GM18907 (cell line): ENCODE measurements at regions not wholly inside any gene's neighbourhood (a gene's known extent, or its start where the extent isn't known, plus 50 kb on each side); places are given as distances from the start of the nearest gene placed in this dataset.
"Not testable (repeated sequence)": the region's sequence is repeated elsewhere in the genome, so short reads cannot be mapped to it uniquely, and the experiment has no call there.

ENCODE experiments used
- ATAC-seq: cut with Tn5 transposase; IDR thresholded peaks from one replicate; pipeline ENCODE4 v1.9.1; 2021; ENCODE audit warnings: mild to moderate bottlenecking, moderate library complexity; ENCODE audit not compliant: unreplicated experiment

GRCh38 chr18:78422336-78422735 is 557.3 kb upstream of the SALL3 start:
- ATAC-seq, result no peak

GRCh38 chr18:78423811-78424210 is 555.8 kb upstream of the SALL3 start:
- no peak for ATAC-seq

- no peak for ATAC-seq
Observed at GRCh38 chr18:78424403-78425018, 555.1 kb upstream of the SALL3 start.

DNA sequence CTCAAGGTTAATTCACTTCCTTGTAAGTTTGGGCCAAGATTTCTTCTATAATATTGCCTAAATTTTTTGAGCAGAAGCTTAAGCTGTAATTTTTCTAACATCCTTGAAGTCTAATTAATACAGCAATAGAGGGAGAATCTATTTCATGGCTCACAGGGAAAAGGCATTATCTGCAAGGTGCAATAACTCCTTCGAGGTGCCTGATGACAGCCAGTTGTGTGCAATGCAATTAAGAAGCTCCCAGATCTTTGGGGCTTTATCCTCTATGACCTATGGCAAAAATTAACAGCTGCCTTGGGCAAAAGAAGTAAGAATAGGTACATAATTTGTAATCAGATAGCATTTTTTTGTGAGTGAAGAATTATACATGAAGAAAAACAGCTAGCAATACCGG is 554.6 kb upstream of the SALL3 start:
- no peak for ATAC-seq

DNA sequence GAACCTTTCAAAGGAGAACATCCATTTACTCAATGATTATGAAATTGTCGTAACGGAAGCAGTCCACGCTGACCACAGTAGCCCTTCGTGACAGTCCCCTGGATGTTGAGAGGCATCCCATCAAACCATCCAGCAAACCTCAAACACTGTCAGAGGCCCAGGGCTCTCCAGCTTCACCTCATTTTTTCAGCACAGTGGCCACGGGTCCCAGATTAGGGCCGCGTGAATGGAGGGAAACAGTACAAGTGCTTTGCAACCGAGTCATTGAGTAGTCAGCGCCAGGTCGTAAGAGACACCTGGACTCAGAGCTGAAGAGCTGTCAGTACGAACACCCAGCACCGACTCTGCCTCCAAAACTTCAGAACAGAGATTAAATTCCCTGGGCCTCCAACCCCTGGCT is 552.5 kb upstream of the SALL3 start:
- ATAC-seq, result no peak

DNA sequence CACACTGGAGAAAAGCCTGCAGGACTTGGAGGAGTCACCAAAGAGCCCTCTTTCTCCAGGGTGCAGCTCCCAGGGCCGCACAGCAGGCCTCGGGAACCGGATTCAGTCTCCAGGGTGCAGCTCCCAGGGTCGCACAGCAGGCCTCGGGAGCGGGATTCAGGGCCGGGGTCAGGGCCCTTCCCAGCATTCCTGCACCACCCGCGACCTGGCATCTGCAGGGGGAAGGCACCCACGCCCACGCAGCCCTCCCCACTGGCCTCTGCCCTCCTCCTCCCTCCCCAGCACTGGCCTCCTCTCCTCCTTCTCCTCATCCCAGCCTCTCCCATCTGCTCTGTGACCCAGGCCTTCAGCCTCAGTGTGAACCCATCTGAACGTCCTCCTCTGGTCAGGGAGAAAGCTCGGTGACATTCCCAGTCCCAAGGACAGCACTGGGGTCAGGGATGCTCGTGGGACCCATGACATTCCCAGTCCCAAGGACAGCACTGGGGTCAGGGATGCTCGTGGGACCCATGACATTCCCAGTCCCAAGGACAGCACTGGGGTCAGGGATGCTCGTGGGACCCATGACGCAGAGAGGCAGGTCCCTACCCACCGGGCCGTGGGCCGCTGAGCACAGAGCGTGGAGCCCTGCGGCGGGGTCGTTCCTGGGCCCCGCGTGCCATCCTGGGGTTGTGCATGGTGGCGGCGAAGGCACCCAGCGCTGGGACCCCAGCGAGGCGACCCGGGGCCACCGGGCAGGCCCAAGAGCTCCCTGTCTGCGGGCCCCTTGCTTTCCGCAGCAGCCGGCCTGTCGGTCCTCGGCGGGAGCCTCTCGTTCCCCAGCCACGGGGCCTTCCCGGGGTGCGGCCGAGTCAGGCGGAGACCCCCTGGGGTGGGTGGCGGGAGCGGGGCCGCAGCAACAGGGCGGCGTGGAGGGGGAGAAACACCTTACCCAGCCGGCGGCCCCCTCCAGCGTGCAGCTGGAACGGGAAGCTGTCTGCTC is 550.2 kb upstream of the SALL3 start:
- no peak for ATAC-seq

DNA sequence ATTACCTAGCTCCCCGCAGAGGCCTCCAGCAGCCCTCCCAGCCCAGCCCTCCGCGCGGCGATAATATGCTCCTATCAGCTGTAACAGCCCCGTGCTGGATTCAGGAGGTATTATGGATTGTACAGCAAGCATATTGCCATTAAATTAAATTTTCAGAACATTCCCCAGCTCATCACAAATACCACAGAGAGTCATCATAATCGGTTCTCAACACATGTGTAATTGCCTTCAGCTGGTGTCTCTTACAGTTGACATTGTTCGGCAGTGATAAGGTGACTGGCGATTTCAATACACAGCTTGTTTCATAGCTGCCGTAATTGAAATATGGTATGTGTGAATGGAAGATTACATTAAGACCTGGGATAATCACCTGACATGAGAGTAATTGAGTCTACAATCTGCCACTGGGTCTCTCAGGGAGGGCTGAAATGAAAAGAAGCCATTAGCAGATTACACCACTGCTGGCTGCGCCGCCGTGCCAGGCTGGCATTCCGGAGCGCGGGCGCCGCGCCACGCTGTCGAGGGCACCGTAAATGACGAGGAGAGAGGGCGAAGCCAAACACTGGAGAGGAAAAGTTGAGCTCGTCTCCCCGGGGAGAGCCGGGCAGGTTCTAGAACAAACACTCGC is 549.4 kb upstream of the SALL3 start:
- ATAC-seq, result no peak

GRCh38 chr18:78431606-78432005 is 548.0 kb upstream of the SALL3 start:
- ATAC-seq, result no peak

- no peak for ATAC-seq
Observed at GRCh38 chr18:78433562-78433961, 546.1 kb upstream of the SALL3 start.

- ATAC-seq, result no peak
Observed at GRCh38 chr18:78436110-78436509, 543.5 kb upstream of the SALL3 start.

DNA sequence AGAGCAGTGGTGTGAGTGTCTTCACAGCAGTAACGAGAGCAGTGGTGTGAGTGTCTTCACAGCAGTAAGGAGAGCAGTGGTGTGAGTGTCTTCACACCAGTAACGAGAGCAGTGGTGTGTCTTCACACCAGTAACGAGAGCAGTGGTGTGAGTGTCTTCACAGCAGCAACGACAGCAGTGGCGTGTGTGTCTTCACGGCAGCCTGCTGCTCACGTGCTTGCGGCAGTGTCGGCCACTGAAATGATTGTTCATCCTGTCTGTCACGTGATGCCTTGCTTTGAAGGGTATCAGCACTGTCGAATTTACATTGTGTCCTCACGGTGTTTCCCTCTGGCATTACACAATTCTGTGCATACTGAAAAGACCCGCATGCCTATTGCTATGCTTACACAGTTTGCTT is 541.4 kb upstream of the SALL3 start:
- not testable (repeated sequence) for ATAC-seq

GRCh38 chr18:78445880-78446279 is 533.7 kb upstream of the SALL3 start:
- no peak for ATAC-seq

DNA sequence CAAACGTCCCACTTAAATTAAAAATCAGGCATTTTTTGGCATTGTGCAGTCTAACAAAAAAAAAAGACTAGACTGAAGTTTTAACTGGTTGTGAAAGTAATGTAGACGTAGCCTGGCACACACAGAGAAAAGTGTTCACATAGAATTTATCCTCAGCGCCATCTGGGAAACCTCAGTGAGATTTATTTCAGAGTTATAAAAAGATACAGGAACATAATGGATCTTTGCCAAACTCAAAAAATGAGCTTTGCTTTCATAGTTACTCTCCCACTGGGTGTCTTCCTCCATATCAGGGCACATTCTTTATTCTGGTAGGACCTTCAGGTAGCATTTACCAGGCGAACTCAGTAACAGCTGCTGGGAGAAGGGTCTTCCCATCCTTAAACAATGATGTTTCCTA is 532.4 kb upstream of the SALL3 start:
- ATAC-seq, result no peak

- no peak for ATAC-seq
Observed at GRCh38 chr18:78448106-78448505, 531.5 kb upstream of the SALL3 start.

DNA sequence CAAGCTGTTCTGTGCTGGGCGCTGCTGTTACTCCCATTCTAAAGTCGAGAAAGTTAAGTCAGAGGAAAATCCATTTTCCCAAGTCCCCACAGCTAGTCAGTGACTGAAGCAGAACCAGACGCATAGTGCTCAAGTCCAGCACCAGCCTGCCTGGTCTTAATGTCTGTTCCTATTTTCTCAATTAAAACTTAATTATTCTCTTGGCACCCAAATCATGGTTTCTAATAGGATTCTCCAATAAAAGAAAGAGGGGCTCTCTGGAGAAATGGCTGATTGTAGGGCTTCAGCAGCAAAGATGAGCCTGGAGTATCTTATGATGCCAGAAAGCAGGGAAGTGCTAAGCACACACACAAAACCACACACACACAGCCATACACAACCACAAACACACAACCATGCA is 531.0 kb upstream of the SALL3 start:
- no peak for ATAC-seq

- no peak for ATAC-seq
Observed at GRCh38 chr18:78454221-78454620, 525.4 kb upstream of the SALL3 start.

DNA sequence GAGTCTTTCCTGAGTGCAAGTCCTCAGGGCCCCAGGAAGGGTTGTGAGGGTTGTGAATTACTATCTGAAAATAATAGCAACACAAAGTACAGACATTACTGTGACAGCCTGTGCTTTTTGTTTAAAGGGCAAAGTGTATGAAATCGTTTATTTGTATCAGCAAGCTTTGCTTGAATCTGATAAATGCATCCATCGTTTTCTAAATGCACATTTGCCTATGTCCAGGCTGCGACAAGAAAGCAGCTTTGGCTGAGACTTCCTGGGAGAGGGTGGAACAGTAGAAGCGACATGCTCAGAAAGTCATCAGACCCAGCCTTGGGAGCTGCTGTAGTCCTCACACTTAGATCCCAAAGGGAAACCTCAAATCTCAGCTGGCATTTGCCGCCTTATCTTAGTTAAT is 524.2 kb upstream of the SALL3 start:
- no peak for ATAC-seq

- ATAC-seq, result no peak
Observed at GRCh38 chr18:78457011-78457410, 522.6 kb upstream of the SALL3 start.

DNA sequence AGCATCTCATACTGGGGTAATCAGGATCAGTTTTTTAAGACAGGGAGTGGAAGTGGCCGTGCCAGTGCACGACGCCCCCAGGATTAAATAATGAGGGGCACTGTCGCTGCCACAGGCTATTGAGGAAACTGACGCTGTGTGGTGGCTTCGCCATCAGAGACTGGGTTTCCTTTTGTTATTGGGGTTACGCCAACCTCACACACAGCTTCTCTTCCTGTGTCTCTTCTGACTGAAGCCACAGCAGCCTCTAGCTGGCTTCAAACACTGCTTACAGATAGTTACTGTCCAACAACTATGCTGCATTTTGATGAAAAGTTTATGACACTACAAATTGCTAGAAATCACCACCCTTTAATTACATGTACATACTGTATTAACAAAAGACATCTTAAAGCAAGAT is 521.9 kb upstream of the SALL3 start:
- no peak for ATAC-seq

GRCh38 chr18:78458356-78458755 is 521.3 kb upstream of the SALL3 start:
- no peak for ATAC-seq

GRCh38 chr18:78459668-78460067 is 520.0 kb upstream of the SALL3 start:
- no peak for ATAC-seq

DNA sequence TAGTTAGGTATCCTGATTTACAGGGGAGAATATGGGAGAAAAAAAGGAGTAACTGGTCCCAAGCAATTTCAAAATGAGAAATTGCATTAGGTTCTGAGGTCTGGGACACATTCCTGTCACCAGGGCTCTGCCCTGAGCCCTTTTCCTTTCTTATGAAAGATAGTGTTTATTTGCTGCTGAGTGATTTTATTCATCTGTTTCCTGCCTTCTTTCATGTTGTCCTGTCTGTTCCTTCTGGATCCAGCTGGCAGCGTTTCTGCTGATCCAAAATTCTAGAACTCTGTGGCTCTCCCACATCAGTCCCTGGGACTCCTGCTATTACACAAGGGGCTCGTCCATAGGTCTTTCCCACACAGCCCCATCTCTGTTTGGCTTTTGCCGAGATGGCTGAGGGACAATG is 519.1 kb upstream of the SALL3 start:
- ATAC-seq, result no peak
